GM19240 (cell line): ENCODE measurements at regions not wholly inside any gene's neighbourhood (a gene's known extent, or its start where the extent isn't known, plus 50 kb on each side); places are given as distances from the start of the nearest gene placed in this dataset.
"Not testable (repeated sequence)": the region's sequence is repeated elsewhere in the genome, so short reads cannot be mapped to it uniquely, and the experiment has no call there.

Experiments
- DNase-seq: peaks from one replicate; pipeline ENCODE4 v3.0.0; 2011; ENCODE audit warnings: low spot score; ENCODE audit not compliant: insufficient read length

GRCh38 chr3:102382201-102382600, 52.6 kb upstream of the ZPLD1 start:
- DNase-seq, result not testable (repeated sequence)
